ENCODE measurements at regions not wholly inside any gene's neighbourhood (a gene's known extent, or its start where the extent isn't known, plus 50 kb on each side); places are given as distances from the start of the nearest gene placed in this dataset.

- TF ChIP-seq, protein P1, sequence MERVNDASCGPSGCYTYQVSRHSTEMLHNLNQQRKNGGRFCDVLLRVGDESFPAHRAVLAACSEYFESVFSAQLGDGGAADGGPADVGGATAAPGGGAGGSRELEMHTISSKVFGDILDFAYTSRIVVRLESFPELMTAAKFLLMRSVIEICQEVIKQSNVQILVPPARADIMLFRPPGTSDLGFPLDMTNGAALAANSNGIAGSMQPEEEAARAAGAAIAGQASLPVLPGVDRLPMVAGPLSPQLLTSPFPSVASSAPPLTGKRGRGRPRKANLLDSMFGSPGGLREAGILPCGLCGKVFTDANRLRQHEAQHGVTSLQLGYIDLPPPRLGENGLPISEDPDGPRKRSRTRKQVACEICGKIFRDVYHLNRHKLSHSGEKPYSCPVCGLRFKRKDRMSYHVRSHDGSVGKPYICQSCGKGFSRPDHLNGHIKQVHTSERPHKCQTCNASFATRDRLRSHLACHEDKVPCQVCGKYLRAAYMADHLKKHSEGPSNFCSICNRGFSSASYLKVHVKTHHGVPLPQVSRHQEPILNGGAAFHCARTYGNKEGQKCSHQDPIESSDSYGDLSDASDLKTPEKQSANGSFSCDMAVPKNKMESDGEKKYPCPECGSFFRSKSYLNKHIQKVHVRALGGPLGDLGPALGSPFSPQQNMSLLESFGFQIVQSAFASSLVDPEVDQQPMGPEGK (CRISPR knock-in tag; IDR thresholded peaks at IDR 0.05; ENCODE audit: borderline replicate concordance) = no peak
Observed at GRCh38 chr18:78896111-78896905, 83.3 kb upstream of the SALL3 start (continued).

DNA sequence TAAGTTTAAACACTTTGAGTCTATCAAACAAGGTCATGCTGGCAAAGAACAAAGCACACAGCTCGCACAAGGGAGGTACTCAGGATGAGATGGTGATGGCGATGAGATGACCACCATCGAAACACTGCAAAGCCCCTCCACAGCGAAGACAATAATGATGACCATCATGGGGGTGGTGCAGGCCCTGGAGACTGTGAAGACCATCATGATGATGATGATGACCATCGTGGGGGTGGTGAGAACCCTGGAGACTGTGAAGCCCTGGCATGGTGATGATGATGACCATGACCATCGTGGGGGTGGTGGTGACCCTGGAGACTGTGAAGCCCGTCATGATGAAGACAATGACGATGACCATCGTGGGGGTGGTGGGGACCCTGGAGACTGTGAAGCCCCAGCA lies 81.6 kb upstream of the SALL3 start:
- TF ChIP-seq RARB (CRISPR knock-in tag; IDR thresholded peaks at IDR 0.05) = no peak
- no peak for TF ChIP-seq TCF4 (CRISPR knock-in tag; IDR thresholded peaks at IDR 0.05; ENCODE audit: borderline replicate concordance)
- TF ChIP-seq SNAI2 (CRISPR knock-in tag; IDR thresholded peaks at IDR 0.05) = no peak
- TF ChIP-seq ZC3H10 (CRISPR knock-in tag; IDR thresholded peaks at IDR 0.05) = no peak
- no peak for TF ChIP-seq ISL1 (CRISPR knock-in tag; IDR thresholded peaks at IDR 0.05)
- TF ChIP-seq TSHZ2 (CRISPR knock-in tag; IDR thresholded peaks at IDR 0.05) = no peak
- TF ChIP-seq, protein P1 (CRISPR knock-in tag; IDR thresholded peaks at IDR 0.05; ENCODE audit: borderline replicate concordance) = no peak
- TF ChIP-seq BACH2 (CRISPR knock-in tag; IDR thresholded peaks at IDR 0.05; ENCODE audit: borderline replicate concordance) = no peak
- ATAC-seq = no peak

GRCh38 chr18:78898635-78899034 lies 81.0 kb upstream of the SALL3 start:
- ATAC-seq = no peak
- no peak for TF ChIP-seq OSR1 (CRISPR knock-in tag; IDR thresholded peaks at IDR 0.05)

DNA sequence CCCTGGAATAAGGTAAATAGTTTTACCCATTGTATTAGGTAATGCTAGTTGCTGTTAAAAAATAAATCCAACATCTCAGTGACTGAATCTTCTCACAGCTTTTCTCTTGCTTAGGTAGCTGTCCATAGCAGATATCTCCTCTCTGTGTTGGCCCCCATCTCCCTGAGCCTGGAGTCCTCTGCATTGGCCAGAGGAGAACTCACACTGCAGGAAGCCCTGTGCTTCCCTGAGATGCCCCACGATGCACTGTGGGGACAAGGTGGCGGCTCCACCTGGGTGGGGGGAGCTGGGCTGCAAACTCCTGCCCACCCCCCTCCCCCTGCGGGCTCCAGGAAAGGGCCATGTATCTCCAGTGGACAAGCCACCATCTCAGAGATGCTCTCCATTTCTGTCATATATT lies 80.4 kb upstream of the SALL3 start:
- ATAC-seq = no peak
- TF ChIP-seq TCF4 (CRISPR knock-in tag; IDR thresholded peaks at IDR 0.05; ENCODE audit: borderline replicate concordance) (no peak), ZFP3 (CRISPR knock-in tag; IDR thresholded peaks at IDR 0.05) (no peak), BACH2 (CRISPR knock-in tag; IDR thresholded peaks at IDR 0.05; ENCODE audit: borderline replicate concordance) (no peak), ISL1 (CRISPR knock-in tag; IDR thresholded peaks at IDR 0.05) (no peak), ESRRG (CRISPR knock-in tag; IDR thresholded peaks at IDR 0.05) (no peak), ZNF70 (CRISPR knock-in tag; IDR thresholded peaks at IDR 0.05) (no peak), TOX (CRISPR knock-in tag; IDR thresholded peaks at IDR 0.05; ENCODE audit: borderline replicate concordance) (no peak), CSDC2 (CRISPR knock-in tag; IDR thresholded peaks at IDR 0.05) (no peak), ZNF565 (CRISPR knock-in tag; conservative IDR thresholded peaks at IDR 0.05; ENCODE audit: low read depth) (no peak), TSHZ2 (CRISPR knock-in tag; IDR thresholded peaks at IDR 0.05) (no peak), ZFP30 (CRISPR knock-in tag; IDR thresholded peaks at IDR 0.05) (no peak), ZC3H10 (CRISPR knock-in tag; IDR thresholded peaks at IDR 0.05) (no peak), GLIS3 (CRISPR knock-in tag; IDR thresholded peaks at IDR 0.05) (no peak), ZNF8 (CRISPR knock-in tag; IDR thresholded peaks at IDR 0.05) (no peak), POU6F1 (CRISPR knock-in tag; IDR thresholded peaks at IDR 0.05; ENCODE audit: borderline replicate concordance, low read depth) (no peak)
- TF ChIP-seq, protein P2, sequence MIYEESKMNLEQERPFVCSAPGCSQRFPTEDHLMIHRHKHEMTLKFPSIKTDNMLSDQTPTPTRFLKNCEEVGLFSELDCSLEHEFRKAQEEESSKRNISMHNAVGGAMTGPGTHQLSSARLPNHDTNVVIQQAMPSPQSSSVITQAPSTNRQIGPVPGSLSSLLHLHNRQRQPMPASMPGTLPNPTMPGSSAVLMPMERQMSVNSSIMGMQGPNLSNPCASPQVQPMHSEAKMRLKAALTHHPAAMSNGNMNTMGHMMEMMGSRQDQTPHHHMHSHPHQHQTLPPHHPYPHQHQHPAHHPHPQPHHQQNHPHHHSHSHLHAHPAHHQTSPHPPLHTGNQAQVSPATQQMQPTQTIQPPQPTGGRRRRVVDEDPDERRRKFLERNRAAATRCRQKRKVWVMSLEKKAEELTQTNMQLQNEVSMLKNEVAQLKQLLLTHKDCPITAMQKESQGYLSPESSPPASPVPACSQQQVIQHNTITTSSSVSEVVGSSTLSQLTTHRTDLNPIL (CRISPR knock-in tag; IDR thresholded peaks at IDR 0.05; ENCODE audit: low read depth) = no peak
- TF ChIP-seq, protein P1 (CRISPR knock-in tag; IDR thresholded peaks at IDR 0.05; ENCODE audit: borderline replicate concordance) = no peak
